Keratinocyte (primary cell): ENCODE measurements at regions not wholly inside any gene's neighbourhood (a gene's known extent, or its start where the extent isn't known, plus 50 kb on each side); places are given as distances from the start of the nearest gene placed in this dataset.

ENCODE experiments used
- DNase-seq: peaks from one replicate; pipeline ENCODE4 v3.0.0-alpha.2; 2011; ENCODE audit warnings: low read depth, missing footprints, low spot score
- FAIRE-seq: peaks from 2 replicates; lab custom pipeline; 2011; peaks lifted over from hg19 to GRCh38; lab: Jason Lieb, UNC
- H2AFZ ChIP-seq: 2 replicates; pipeline ENCODE4 v1.6.0; 2012; ENCODE audit warnings: low read length, control low read depth, inconsistent platforms; ENCODE audit not compliant: control insufficient read depth
- H3K27ac ChIP-seq: 2 replicates; pipeline ENCODE4 v1.5.1; 2011; ENCODE audit warnings: low read length; ENCODE audit not compliant: control insufficient read depth, insufficient read depth
- H3K27me3 ChIP-seq: 3 replicates; pipeline ENCODE4 v1.6.0; 2011; ENCODE audit warnings: low read length; ENCODE audit not compliant: control insufficient read depth, insufficient read depth; ENCODE audit errors: extremely low read depth
- H3K36me3 ChIP-seq, 2 experiments: 2 replicates in 1 of 2; 3 replicates in 1 of 2; pipeline ENCODE4 v1.5.1; 2011; ENCODE audit warnings: low read length in 2 of 2, mild to moderate bottlenecking in 1 of 2; ENCODE audit not compliant: control insufficient read depth in 2 of 2, insufficient read depth in 2 of 2; ENCODE audit errors: extremely low read depth in 1 of 2
- H3K4me1 ChIP-seq: 3 replicates; pipeline ENCODE4 v1.5.1; 2011; ENCODE audit warnings: low read length; ENCODE audit not compliant: control insufficient read depth, insufficient read depth; ENCODE audit errors: extremely low read depth
- H3K4me2 ChIP-seq: 3 replicates; pipeline ENCODE4 v1.6.0; 2011; ENCODE audit warnings: low read depth, low read length; ENCODE audit not compliant: control insufficient read depth, insufficient read depth; ENCODE audit errors: extremely low read depth
- H3K4me3 ChIP-seq, 3 experiments: fragments of 200-600 bp in 1 of 3; sonication (generic) in 1 of 3; 2 replicates in 2 of 3; 3 replicates in 1 of 3; pipeline ENCODE4 v1.5.1; 2011 to 2016; ENCODE audit warnings: low read length in 3 of 3, mild to moderate bottlenecking in 3 of 3, control low read depth in 2 of 3, inconsistent platforms in 1 of 3, low read depth in 1 of 3, mixed read lengths in 1 of 3, mixed run types in 1 of 3, moderate library complexity in 1 of 3; ENCODE audit not compliant: control insufficient read depth in 2 of 3, insufficient read depth in 2 of 3; ENCODE audit errors: extremely low read depth in 1 of 3
- H3K79me2 ChIP-seq: 2 replicates; pipeline ENCODE4 v1.6.0; 2012; ENCODE audit warnings: low read length; ENCODE audit not compliant: control insufficient read depth, insufficient read depth
- H3K9ac ChIP-seq: 3 replicates; pipeline ENCODE4 v1.6.0; 2011; ENCODE audit warnings: low read length; ENCODE audit not compliant: control insufficient read depth, insufficient read depth; ENCODE audit errors: extremely low read depth
- H3K9me1 ChIP-seq: 3 replicates; pipeline ENCODE4 v1.6.0; 2011; ENCODE audit warnings: low read length; ENCODE audit not compliant: control insufficient read depth, insufficient read depth; ENCODE audit errors: extremely low read depth
- H3K9me3 ChIP-seq: 2 replicates; pipeline ENCODE4 v1.5.1; 2012; ENCODE audit warnings: low read depth, low read length; ENCODE audit not compliant: control insufficient read depth
- H4K20me1 ChIP-seq: 3 replicates; pipeline ENCODE4 v1.6.0; 2011; ENCODE audit warnings: low read length; ENCODE audit not compliant: control insufficient read depth, insufficient read depth; ENCODE audit errors: extremely low read depth
- CTCF ChIP-seq, 3 experiments: IDR thresholded peaks in 1 of 3; conservative IDR thresholded peaks in 1 of 3; optimal IDR thresholded peaks in 1 of 3; 2 replicates in 2 of 3; 3 replicates in 1 of 3; pipeline versions ENCODE3 to v1.5.1; 2011; ENCODE audit warnings: low read length in 3 of 3, mild to moderate bottlenecking in 3 of 3, moderate library complexity in 2 of 3, control low read depth in 1 of 3, inconsistent platforms in 1 of 3; ENCODE audit not compliant: insufficient read depth in 2 of 3; ENCODE audit errors: extremely low read depth in 1 of 3
- EZH2 ChIP-seq: IDR thresholded peaks from one replicate; pipeline ENCODE4 v1.6.1; 2012; ENCODE audit warnings: inconsistent platforms, mild to moderate bottlenecking, low read length, moderate library complexity
- dilution Hi-C: fragments of 300-500 bp; cut with MboI; formaldehyde crosslinking; loops from one replicate; pipeline ENCODE4 v1.7.0; 2020; ENCODE audit warnings: low sequenced_read_pairs; ENCODE audit not compliant: extremely low pct_ligation_motif_present

- no peaks in the 10 kb centered on the region for H3K9me1 ChIP-seq
- no peaks in the 10 kb centered on the region for H3K36me3 ChIP-seq
- DNase-seq (peak; percentile 48), FAIRE-seq (peak; percentile 84)
- dilution Hi-C loops: no loop called here
- no peaks in the 10 kb centered on the region for H4K20me1 ChIP-seq
- H3K9me3 ChIP-seq: no peaks in the 10 kb centered on the region
- H3K4me2 ChIP-seq: no peak overlapping the region
- no peaks in the 10 kb centered on the region for H3K79me2 ChIP-seq
- H2AFZ ChIP-seq: no peak overlapping the region
- H3K27ac ChIP-seq: peak overlapping the region; percentile 42
- no peak overlapping the region for H3K9ac ChIP-seq
- H3K4me1 ChIP-seq: peaks cover 17% of the 10 kb centered on the region
- no peaks in the 10 kb centered on the region for H3K27me3 ChIP-seq
- H3K4me3 ChIP-seq: no peak overlapping the region
- TF ChIP-seq EZH2: no peak
- no peak for TF ChIP-seq CTCF (optimal IDR thresholded peaks at IDR 0.05 in 1 of 3, IDR thresholded peaks at IDR 0.05 in 1 of 3, conservative IDR thresholded peaks at IDR 0.05 in 1 of 3; ENCODE audit: extremely low read depth in 1 of 3, insufficient read depth in 2 of 3, low read length in 3 of 3)
Observed at GRCh38 chr2:40034198-40034597, 255.1 kb upstream of the THUMPD2 start.

- Histone ChIP-seq H3K79me2 (no peaks in the 10 kb centered on the region), H3K9ac (no peak overlapping the region), H3K4me1 (peaks cover 17% of the 10 kb centered on the region), H3K27ac (peak overlapping the region; percentile 42), H3K9me3 (no peaks in the 10 kb centered on the region), H3K27me3 (no peaks in the 10 kb centered on the region), H4K20me1 (no peaks in the 10 kb centered on the region), H3K4me3 (no peak overlapping the region), H3K9me1 (no peaks in the 10 kb centered on the region), H2AFZ (no peak overlapping the region), H3K36me3 (no peaks in the 10 kb centered on the region), H3K4me2 (no peak overlapping the region)
- DNase-seq: no peak
- TF ChIP-seq EZH2 (no peak), CTCF (optimal IDR thresholded peaks at IDR 0.05 in 1 of 3, IDR thresholded peaks at IDR 0.05 in 1 of 3, conservative IDR thresholded peaks at IDR 0.05 in 1 of 3; ENCODE audit: extremely low read depth in 1 of 3, insufficient read depth in 2 of 3, low read length in 3 of 3) (no peak)
- peak; percentile 26 for FAIRE-seq
- dilution Hi-C loops: no loop called here
Observed at GRCh38 chr2:40033781-40034180, 254.7 kb upstream of the THUMPD2 start.
